ENCODE measurements at regions not wholly inside any gene's neighbourhood (a gene's known extent, or its start where the extent isn't known, plus 50 kb on each side); places are given as distances from the start of the nearest gene placed in this dataset.

DNA sequence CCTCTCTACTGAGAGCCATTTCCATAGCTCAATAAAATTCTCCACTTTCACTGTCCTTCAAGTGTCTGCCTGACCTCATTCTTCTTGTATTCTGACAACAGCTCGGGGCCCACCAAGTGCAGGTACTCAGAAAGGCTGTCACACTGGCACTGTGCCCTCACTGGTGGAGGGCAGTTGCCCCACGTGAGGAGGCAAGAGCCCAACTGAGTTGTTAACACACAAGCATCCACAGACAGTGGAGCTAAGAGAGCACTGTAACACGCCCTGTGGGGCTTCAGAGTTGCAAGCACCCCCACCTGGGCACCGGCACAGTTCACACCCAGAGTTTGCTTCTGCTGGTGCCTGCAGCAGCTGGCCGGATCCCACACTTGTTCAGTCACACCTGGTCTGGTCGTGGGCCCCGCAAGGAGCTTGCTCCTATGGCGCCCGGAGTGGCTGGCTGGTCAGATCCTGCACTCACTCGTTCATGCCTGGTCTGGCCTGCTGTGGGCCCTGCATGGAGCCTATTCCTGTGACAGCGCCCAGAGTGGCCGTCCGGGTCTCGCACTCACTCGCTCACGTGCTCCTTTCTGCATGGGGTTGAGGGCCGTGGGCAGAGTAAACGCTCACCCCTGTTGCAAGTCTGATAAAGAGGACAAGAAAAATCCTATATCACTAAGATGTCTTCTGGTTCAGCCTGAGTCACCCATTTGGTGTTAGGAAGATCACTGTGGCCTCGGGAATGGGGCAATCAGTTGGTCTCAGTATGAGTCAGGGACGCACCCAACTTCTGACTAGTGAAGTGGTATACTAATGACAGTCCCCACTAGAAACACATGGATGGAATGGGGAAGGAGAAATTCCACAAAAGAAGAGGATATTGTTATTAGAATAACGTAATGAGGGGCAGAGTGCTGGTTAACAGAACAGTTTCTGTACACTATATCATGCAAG lies 87.0 kb upstream of the CCNH start:
- no peak for DNase-seq
